ENCODE measurements at regions not wholly inside any gene's neighbourhood (a gene's known extent, or its start where the extent isn't known, plus 50 kb on each side); places are given as distances from the start of the nearest gene placed in this dataset.

- DNase-seq (ENCODE audit: low spot score): no peak
Measured at GRCh38 chr12:115228434-115228833, 544.5 kb upstream of the TBX3 start.

DNA sequence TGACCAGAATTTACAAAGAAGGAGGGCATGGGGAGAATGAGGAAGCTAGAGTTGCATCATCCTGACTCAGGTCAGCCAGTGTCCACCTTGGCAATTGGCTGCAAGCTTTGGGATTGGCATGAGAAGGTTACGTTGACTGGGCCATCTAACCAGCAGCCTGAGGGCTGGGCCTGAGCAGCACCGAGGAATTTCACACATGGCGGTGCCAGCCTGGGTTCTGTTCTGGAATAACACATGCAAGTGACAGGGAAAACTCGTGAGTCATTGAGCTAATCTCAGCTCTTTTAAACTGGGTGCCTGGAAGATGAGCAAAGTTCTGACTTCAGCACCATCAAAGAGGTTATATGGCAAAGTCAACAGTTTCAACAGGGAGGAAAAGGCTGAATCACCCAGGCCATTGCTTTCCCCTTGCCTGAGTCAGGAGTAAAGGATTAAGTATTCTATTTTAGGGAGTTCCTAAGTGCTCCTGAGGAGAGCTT lies 543.2 kb upstream of the TBX3 start:
- DNase-seq (ENCODE audit: low spot score): no peak

DNA sequence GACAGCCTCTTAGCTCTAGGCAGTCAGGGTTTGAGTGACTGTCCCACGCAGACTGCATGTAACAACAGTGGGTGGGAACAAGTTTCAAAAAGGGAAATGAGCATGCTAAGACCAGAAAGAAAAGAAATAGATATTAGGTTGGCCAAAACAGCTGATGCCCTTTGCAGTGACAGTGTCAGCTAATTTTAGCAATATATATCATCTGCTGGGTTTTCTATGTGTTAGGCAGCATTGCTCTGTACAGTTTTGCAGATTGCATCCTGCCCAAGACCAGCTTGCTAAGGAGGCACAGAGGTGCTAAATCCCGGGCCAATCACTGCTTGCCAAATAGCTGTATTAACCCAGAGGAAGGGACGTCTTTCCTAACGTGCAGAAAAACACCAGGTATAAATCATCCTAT lies 541.9 kb upstream of the TBX3 start:
- DNase-seq (ENCODE audit: low spot score): no peak

- DNase-seq (ENCODE audit: low spot score): no peak
Measured at GRCh38 chr12:115223991-115224390, 540.0 kb upstream of the TBX3 start.

GRCh38 chr12:115223322-115223721 lies 539.3 kb upstream of the TBX3 start:
- no peak for DNase-seq (ENCODE audit: low spot score)

DNA sequence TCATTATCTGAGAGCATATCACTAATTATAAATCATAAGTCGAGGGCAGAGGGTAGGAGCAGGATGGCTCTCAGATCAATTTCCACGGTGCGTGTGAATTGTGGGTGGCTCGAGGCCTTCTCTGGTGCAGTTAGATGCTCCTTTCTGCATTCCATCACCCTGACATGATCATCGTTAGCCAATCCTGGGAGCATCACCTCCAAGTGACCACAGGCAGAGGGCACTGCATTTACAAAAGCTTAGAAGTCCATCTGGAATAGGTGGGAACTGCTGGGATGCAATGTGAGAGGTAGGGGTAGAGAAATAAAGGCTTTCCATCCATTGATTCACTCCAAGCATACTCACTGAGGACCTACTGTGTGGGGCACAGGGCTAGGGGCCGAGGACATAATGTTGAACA lies 538.2 kb upstream of the TBX3 start:
- no peak for DNase-seq (ENCODE audit: low spot score)

- no peak for DNase-seq (ENCODE audit: low spot score)
Measured at GRCh38 chr12:115216301-115216700, 532.3 kb upstream of the TBX3 start.

- no peak for DNase-seq (ENCODE audit: low spot score)
Measured at GRCh38 chr12:115215544-115215943, 531.6 kb upstream of the TBX3 start.

- no peak for DNase-seq (ENCODE audit: low spot score)
Measured at GRCh38 chr12:115213538-115214016, 529.6 kb upstream of the TBX3 start.

GRCh38 chr12:115213118-115213517 lies 529.1 kb upstream of the TBX3 start:
- DNase-seq (ENCODE audit: low spot score): no peak

- no peak for DNase-seq (ENCODE audit: low spot score)
Measured at GRCh38 chr12:115212356-115212755, 528.4 kb upstream of the TBX3 start.

DNA sequence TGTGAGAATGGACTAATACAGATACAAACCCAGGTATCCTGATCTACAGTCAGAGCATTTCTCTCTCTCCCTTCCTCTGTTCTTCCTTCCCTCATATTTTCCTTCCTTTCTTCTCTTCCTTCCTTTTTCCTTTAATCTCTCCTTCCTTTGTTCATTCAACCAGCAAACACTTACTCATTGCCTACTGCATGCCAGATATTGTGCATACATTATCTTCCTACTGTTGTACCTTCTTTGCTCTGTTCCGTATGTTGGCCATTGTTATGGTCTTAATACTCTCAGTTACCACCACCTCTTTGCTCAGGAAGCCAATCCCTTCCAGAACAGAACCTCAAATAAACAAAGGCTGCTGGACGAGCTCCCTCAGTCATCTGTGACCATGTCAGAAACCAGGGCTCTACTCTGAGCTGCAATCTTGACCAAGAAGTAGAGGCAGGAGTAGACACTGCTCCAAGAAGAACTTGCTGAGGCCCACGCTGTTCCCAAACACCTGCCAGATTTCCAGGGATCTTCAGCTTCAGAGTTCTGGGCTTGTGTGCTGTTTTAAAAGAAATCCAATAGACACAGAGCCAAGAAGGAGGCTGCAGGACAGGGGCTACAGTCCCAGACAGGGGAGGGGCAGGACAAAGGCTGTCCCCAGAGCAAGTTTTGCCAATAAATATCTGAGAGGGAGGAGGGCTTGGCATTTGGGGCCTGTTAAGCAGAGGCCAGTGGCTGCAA lies 526.7 kb upstream of the TBX3 start:
- DNase-seq (ENCODE audit: low spot score): no peak

DNA sequence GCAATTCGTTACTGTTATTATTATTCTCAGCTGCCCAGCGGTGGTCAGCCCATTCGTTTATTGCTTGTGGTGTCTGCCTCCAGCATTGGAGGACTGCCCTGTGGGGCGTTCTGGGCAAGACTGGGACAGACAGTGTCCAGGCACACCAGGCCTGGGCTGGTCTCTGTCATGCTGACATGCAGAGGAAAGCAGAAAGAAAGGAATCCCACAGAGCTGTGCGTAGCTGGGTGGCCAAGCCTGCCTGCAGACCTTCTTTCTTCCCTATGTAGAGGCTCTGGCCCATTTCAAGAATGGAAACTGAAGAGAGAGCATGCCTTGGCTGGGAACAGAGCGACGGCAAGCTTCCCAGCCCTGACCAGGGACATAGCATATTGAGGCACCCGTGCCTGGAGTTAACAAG lies 525.3 kb upstream of the TBX3 start:
- no peak for DNase-seq (ENCODE audit: low spot score)

- DNase-seq (ENCODE audit: low spot score): no peak
Measured at GRCh38 chr12:115208098-115208497, 524.1 kb upstream of the TBX3 start.

DNA sequence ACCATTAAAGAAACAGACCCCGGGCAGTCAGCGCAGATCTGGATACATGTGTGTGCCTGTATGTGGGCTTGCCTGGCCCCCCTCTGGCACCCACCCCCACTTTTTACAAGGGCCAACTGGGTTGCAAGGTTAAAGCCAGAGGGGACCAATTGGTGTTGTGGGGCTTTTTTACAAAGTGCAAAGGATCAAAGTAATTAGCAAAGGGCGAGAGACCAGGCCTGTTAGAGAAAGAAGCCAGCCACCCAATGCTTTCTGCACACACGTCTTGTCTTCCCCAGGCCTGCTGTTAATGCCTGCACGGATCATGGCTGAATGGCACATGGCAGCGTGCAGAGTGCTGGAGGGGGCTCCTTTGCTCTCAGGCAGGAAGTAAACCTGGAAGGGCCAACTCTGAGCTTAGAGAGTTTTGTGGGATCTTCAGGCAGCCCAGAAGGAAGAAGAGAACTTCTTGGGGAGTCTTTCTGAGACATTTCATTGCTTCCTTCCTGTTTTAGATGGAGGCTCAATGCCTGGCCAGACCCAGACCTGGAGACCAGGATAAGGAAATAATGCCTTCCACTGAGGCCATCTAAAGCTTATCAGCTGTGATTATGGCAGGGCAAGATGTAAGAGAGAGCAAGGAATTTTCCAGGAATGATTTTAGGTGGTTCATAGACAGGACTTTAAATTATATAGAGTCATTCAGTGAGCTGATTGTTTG lies 523.4 kb upstream of the TBX3 start:
- no peak for DNase-seq (ENCODE audit: low spot score)

GRCh38 chr12:115206801-115207200 lies 522.8 kb upstream of the TBX3 start:
- no peak for DNase-seq (ENCODE audit: low spot score)

GRCh38 chr12:115205755-115206308 lies 521.9 kb upstream of the TBX3 start:
- DNase-seq (ENCODE audit: low spot score): no peak

GRCh38 chr12:115204957-115205754 lies 521.2 kb upstream of the TBX3 start:
- no peak for DNase-seq (ENCODE audit: low spot score)

DNA sequence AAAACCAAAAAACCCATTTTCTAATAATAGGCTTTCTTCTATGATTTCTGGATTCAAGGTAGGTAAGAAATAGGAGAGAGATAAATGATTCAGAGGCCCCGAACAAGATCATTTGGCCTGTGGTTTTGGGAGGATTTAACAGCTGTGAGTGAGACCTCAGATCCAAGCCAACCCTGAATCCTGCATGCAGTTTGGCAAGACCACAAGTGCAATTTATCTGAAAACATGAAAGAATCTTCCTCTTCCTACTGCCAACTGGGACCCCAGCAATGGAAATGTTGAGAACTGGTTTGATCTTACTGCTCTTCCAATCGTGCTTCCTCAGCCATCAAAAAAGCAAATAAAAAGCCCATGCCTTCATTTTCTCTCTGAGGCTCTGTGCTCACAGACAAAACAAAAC lies 519.7 kb upstream of the TBX3 start:
- DNase-seq (ENCODE audit: low spot score): no peak

DNA sequence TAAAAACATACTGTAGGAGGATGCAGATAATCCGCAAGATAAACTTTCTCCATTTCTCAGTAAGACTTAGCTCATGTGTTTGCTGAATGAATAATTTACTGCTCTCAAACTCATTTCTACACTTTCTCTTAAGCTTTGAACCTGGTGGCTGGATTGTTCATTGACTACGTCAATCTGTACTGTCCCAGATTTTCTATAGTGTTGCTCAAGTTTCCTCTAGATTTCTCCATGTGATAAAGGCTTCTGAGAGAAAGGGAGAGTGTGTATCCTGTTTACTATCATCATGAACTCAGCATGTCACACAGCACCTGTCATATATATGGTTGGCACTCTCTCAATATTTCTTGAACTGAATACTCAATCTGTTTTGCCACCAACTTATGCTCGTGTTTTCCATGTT lies 518.0 kb upstream of the TBX3 start:
- DNase-seq (ENCODE audit: low spot score): no peak

- no peak for DNase-seq (ENCODE audit: low spot score)
Measured at GRCh38 chr12:115199831-115200230, 515.9 kb upstream of the TBX3 start.

DNA sequence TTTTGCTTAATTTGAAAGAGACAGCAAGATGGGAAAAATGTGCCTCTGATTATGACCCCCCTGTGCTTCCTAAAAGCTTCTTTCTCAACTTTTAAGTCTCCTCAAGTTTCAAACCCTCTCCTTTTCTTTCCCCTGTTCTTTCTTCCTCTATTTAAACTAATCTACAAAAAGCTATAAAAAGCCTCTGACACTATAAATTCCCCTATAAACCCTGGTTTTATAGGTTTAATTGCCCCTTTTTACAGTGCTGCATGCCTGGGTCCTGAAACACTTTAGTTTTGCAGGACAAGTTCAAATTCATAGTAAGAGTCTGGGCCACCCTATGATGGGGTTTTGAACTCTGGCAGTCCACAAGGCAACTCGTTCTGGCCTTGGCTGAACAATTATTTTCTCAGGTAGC lies 510.9 kb upstream of the TBX3 start:
- no peak for DNase-seq (ENCODE audit: low spot score)

Data from mesenteric fat pad (tissue), 1 donor.